Non-pigmented ciliary epithelial cell (primary cell): ENCODE measurements at regions not wholly inside any gene's neighbourhood (a gene's known extent, or its start where the extent isn't known, plus 50 kb on each side); places are given as distances from the start of the nearest gene placed in this dataset.
A peak's percentile ranks its signal among the peaks of the same experiment; 100 is the strongest.

Experiments used
- DNase-seq: peaks from one replicate; pipeline ENCODE4 v3.0.0-alpha.2; 2010; ENCODE audit warnings: low read depth

DNA sequence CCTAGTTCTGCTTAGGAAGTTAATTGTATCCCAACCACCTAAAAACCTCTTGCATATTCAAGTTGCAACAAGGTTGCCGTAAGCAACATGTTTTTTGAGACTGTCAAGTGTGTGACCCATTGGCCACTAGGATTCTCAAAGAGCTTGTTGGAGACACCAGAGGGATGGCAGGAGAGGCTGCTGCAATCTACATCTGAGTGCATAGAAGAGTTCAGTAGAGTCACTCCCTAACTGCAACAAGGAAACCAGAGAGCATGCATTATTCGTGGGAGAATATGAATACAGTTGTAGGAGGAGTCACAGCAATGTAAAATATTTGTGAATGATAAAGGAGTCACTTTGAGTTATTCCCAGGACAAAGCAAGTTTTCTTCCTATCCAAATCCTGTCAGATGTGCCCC, 538.6 kb downstream of the TNS3 start:
- no peak for DNase-seq

GRCh38 chr7:47042669-47043068, 539.2 kb downstream of the TNS3 start:
- no peak for DNase-seq

GRCh38 chr7:47040795-47041347, 541.0 kb downstream of the TNS3 start:
- no peak for DNase-seq

GRCh38 chr7:47039904-47040303, 542.0 kb downstream of the TNS3 start:
- DNase-seq = peak; percentile 5

- DNase-seq = no peak
Measured at GRCh38 chr7:47039089-47039648, 542.7 kb downstream of the TNS3 start.

DNA sequence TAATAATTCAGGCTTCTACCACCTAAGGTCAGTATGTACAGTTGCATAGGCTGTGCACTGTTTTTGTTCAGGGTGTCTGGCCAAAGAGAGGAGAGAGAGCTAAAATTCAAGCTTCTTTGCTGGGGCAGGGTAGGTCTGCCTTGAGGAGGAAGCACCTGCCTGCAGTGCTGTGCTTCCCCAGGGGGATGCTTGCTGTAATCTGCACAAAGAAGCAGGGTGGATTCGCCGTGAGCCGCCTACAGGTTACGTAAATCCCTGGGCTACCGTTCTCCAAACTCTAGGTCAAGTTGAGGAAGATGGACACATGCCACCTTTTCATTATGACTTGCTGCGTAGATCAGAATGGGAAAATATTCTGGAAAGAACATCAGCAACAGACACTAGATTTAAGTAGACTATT, 543.3 kb downstream of the TNS3 start:
- no peak for DNase-seq

DNA sequence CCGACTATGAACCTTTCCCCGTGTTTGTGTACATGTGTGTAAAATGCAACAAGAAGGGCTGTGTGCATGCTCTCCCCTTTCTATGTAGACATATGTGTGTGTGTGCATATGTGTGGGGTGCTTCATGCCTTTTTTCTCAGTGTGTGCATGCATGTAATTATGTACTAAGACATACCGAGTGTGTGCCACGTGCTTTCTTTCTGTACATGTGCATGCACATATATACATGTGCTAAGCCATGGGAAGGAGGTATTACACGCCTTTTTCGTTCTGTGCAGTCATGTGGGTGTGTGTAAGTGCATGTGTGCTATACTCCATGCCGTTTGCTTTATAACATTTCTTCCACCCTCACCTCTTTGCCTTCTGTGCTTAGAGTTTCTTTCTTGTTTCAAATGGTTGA, 544.3 kb downstream of the TNS3 start:
- DNase-seq = no peak

DNA sequence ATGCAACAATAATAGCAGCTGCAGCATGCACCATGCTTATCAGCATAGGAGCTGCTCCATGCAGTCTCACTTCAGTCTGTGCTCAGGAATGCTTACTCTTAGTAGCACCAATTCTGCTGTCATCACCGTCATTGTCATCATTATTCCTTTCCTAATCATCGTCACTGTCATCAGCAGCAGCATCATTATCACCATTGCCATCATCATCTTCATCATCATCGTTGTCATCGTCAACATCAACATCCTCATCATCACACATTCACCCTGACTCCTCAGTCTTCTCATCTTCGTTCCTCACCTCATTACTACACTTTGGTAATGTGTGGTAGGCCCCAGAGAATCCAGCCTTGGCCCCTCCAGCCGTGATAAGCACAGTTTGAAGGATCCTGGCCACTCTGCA, 545.0 kb downstream of the TNS3 start:
- no peak for DNase-seq

GRCh38 chr7:47035522-47035921, 546.4 kb downstream of the TNS3 start:
- DNase-seq = no peak

GRCh38 chr7:47034180-47034579, 547.7 kb downstream of the TNS3 start:
- no peak for DNase-seq

DNA sequence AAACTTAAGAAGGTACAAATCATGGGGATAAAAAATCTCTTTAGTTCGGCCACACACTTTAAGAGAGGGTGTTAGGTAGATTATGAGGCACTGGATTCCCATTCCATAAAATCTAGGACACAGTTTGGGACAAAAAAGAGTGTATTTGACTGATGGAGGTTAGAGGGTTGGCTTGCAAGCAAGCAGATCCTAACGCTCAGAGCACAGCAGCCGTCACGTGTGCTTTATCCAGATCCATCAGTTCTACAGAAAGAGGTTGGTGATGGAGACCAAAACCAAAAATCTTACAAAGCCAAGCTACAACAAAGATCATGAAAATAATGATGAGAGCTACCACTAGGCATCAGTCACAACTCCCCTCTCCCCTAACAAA, 549.4 kb downstream of the TNS3 start:
- no peak for DNase-seq

DNA sequence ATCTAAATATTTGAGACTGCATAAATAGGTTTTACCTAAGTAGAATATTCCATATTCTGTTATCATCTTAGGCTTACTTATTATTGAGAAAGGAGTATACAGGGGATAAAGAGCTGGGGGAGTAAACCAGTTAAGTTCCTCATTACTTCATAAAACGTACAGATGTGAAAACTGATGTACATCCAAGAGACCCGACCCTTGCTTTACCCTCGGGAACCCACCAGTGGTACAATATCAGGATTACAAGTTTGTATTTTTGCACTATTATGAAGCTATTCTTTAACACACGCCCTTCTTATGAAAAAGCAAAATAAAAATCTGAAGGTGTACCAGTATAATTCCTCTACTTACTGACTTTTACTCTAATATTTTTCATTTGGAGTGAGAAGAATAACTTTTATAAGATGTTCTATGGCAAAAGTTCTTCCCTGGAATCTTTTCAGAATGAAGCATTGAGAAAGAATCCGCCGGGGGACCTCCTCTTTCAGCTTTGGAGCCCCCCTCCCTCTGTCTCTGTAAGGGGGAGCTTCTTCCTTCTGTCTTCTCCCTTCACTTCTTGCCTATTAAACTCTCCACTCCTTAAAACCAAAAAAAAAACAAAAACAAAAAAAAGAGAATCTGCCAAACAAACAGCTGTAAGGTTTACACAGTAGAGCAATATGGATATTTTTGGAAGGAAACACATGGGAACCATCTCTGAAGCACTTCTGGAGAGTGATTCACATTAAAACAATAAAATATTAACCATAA, 550.0 kb downstream of the TNS3 start:
- DNase-seq = no peak

DNA sequence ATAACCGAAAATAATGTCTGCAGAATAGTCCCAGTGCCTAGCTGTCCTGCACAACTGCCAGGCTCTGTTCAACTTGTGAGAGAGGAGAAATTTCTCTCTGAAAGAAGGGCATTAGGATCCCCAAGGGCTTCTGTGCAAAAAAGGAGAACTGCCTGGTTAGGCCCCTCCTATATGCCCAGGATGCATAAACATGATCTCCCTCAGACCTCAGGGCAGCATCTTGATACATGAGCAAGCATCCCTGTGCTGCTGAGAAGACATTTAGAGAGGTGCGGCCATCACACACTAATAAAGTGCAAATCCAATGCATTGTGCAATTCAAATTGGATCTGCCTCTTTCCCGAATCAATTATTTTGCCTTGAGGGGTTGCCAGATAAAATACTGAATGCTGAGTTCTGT, 553.6 kb downstream of the TNS3 start:
- DNase-seq = no peak

DNA sequence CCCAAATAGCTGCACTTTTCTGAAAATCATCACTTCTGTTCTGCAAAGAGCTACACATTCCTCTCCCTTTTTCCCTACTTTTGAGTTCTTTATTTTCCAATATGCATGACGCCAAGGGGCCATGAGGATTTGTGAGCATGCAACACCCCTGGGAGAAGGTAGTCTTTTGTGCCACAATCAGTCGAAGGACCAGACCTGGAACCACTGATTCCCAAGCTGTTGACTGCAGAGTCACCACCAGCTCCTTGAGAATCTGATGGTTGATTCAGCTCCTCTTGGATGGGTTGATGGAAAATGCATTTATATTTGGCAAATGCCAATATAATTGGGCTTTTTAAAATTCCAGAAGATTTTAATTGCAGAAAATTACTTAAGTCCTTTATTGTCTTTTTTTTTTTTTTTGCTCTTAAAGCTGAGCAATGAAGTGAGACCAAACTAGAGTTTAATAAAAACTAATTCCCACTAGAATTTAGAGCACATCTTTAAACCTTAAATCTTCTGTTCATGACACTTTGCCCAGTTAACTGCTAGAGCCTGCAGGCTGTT, 554.1 kb downstream of the TNS3 start:
- DNase-seq = no peak

GRCh38 chr7:47026780-47027361, 555.0 kb downstream of the TNS3 start:
- no peak for DNase-seq

DNA sequence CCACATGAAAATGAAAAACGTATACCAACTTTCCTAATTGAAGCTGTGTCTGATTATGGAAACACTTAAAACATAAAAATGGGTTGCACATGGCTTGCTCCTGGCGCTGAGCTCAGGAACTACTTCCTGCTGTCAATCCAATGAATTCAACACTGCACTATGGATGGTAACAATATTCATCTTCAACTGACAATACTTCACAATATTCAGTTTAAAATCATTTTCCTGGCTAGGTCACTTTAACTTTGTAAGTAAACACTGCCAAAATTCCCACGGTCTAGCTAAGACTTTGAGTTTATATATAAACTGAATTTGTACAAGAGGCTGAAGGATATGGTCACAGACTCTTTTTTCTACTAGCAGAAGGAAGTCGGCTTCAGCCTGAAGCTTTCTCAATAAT, 556.9 kb downstream of the TNS3 start:
- DNase-seq = no peak

GRCh38 chr7:47008461-47008860, 573.5 kb downstream of the TNS3 start:
- DNase-seq = no peak

- DNase-seq = no peak
Measured at GRCh38 chr7:47007471-47007870, 574.4 kb downstream of the TNS3 start.

GRCh38 chr7:47000561-47000960, 581.4 kb downstream of the TNS3 start:
- DNase-seq = no peak

DNA sequence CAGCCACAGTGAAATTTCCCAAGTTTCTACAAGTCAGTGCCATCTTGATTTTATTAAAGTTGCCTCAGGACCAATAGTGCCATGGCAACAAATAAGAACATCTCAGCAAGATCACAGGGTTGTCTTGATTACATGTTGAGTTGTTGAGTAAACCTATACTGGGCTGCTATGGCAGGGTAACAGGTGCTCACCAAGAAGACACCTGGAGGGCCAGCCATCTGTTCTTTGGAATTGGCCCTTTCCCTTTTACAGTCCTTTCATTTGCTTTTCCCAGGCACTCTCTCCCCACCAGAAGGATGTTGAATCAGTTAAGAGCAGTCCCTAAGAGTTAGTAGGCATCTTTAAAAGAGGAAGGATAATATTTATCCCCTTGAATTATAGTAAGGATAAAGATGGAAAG, 582.0 kb downstream of the TNS3 start:
- no peak for DNase-seq

GRCh38 chr7:46996972-46997371, 584.9 kb downstream of the TNS3 start:
- no peak for DNase-seq

- DNase-seq = no peak
Measured at GRCh38 chr7:46993396-46993795, 588.5 kb downstream of the TNS3 start.

- DNase-seq = no peak
Measured at GRCh38 chr7:46990761-46991160, 591.1 kb downstream of the TNS3 start.
